Stimulated activated effector memory CD8-positive, alpha-beta T cell treated with anti-CD3 and anti-CD28 coated beads, Interleukin-12 subunit alpha, Interleukin-12 subunit beta, amount 100 ng/mL, for 72 hours (primary cell): ENCODE measurements at regions not wholly inside any gene's neighbourhood (a gene's known extent, or its start where the extent isn't known, plus 50 kb on each side); places are given as distances from the start of the nearest gene placed in this dataset.
"Not testable (repeated sequence)": the region's sequence is repeated elsewhere in the genome, so short reads cannot be mapped to it uniquely, and the experiment has no call there.

Experiments used
- ATAC-seq: fragments of 150-1000 bp; cut with Tn5 transposase; 2 replicates; pipeline ENCODE4 v1.10.0; 2021
- DNase-seq, 2 donors: peaks; one replicate each; pipeline ENCODE4 v3.0.0; 2021 to 2022; ENCODE audit warnings: low spot score in 2 of 2
- H3K27ac Mint-ChIP-seq: one replicate; pipeline ENCODE4 v1.8.0; 2022; ENCODE audit warnings: mild to moderate bottlenecking, mixed read lengths
- H3K36me3 Mint-ChIP-seq: one replicate; pipeline ENCODE4 v1.8.0; 2022; ENCODE audit warnings: mild to moderate bottlenecking, mixed read lengths
- H3K4me1 Mint-ChIP-seq: one replicate; pipeline ENCODE4 v1.8.0; 2022; ENCODE audit warnings: mixed read lengths
- H3K4me3 Mint-ChIP-seq: one replicate; pipeline ENCODE4 v1.8.0; 2022; ENCODE audit warnings: mild to moderate bottlenecking, mixed read lengths
- H3K9me3 Mint-ChIP-seq: one replicate; pipeline ENCODE4 v1.8.0; 2022; ENCODE audit warnings: mixed read lengths

DNA sequence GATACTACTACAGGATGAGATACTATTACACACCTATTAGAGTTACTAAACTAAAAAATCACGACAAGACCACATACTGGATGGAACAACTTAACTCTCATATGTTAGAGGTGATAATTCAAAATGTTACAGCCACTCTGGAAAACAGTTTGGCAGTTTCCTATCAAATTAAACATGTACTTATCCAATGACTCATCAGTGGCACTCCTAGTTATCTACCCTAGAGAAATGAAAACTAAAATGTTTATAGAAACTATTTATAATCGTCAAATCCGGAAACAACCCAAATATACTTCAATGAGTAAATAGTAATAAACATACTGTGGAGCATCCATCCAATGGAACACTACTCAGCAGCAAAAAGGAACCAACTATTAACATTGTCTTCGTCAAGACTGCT is 137.0 kb upstream of the RBBP8 start:
- H3K27ac Mint-ChIP-seq: no peak overlapping the region
- H3K36me3 Mint-ChIP-seq: no peaks in the 10 kb centered on the region
- no peaks in the 10 kb centered on the region for H3K9me3 Mint-ChIP-seq
- no peak overlapping the region for H3K4me3 Mint-ChIP-seq
- no peak for DNase-seq
- no peaks in the 10 kb centered on the region for H3K4me1 Mint-ChIP-seq
- no peak for ATAC-seq

DNA sequence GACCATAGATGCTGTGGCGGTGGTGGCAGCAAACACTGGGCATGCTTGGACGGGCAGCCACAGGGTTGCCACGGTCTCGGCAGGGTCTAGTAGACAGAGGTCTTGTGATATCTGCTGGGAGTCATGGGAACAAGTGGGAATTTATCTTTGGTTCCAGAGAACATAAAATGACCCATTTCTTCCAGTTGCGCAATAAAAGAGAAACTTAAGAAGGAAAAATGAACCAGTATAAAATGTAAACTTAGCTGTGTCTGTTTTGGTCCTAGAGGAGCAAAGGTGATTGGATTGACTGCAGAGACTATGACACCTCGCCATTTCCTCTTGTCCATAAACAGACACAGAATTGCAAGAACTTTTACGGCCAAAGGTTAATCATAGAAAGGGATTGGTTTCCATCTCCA is 132.6 kb upstream of the RBBP8 start:
- Mint-ChIP-seq H3K36me3 (no peaks in the 10 kb centered on the region), H3K9me3 (no peaks in the 10 kb centered on the region), H3K27ac (no peak overlapping the region), H3K4me3 (no peak overlapping the region), H3K4me1 (no peaks in the 10 kb centered on the region)
- DNase-seq (no peak), ATAC-seq (no peak)

DNA sequence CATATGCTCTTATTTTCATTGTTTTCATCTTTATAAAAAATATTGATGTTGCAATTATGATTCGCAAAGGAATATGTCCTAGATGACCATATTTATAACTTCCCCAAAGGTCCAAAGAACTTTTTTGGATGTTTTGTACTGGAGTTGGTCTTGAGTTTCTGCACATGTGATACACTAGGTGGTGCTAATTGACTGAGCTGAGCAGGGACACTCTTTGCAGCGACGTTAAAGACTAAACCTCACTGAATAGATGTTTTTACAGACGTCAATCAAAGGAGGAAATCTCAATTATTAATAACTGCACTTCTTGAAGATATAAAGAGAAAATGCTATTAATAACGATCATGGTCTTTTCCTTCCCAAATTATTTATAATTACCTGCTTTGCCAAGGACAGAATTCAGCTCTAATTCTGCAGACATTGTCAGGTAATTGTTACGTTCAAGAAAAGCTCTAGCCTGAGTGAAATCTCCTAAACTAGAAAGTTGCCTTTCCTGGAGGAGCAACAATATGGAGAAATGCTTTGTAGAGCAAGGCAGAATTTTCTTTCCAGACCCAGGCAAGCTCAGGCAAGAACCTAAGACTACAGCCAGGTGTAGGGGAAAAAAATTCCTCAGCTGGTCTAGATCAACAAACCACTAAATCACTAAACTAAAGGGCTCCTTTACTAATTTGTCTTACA is 119.3 kb upstream of the RBBP8 start:
- DNase-seq: no peak
- no peak for ATAC-seq
- H3K36me3 Mint-ChIP-seq: no peaks in the 10 kb centered on the region
- no peak overlapping the region for H3K4me3 Mint-ChIP-seq
- H3K9me3 Mint-ChIP-seq: no peaks in the 10 kb centered on the region
- no peak overlapping the region for H3K27ac Mint-ChIP-seq
- no peaks in the 10 kb centered on the region for H3K4me1 Mint-ChIP-seq

DNA sequence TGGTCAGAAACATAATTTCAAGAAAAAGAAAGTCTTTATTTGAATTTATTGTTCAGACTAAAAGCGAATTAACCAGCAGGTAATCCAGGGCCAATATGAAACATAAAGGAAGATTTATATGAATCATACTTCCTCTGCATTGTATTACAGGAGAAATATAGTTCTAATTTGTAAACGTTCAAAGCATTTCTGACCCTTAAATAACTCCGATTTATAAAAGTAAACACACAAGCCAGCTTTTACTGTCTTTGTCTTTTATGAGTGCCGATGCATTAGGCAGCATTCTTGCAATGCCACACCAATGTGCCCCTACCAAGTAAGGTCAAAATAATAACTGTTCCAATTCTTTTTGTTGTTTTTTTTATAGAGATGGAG is 118.8 kb upstream of the RBBP8 start:
- no peaks in the 10 kb centered on the region for H3K9me3 Mint-ChIP-seq

GRCh38 chr18:22816266-22817176 is 116.6 kb upstream of the RBBP8 start:
- DNase-seq (no peak), ATAC-seq (peak; percentile 47)
- H3K9me3 Mint-ChIP-seq: no peaks in the 10 kb centered on the region
- H3K27ac Mint-ChIP-seq: no peak overlapping the region
- no peaks in the 10 kb centered on the region for H3K36me3 Mint-ChIP-seq
- H3K4me1 Mint-ChIP-seq: no peaks in the 10 kb centered on the region
- no peak overlapping the region for H3K4me3 Mint-ChIP-seq

More for the DNA sequence above, 118.8 kb upstream of the RBBP8 start:
- no peak for DNase-seq
- Mint-ChIP-seq H3K4me3 (no peak overlapping the region), H3K4me1 (no peaks in the 10 kb centered on the region), H3K27ac (no peak overlapping the region), H3K36me3 (no peaks in the 10 kb centered on the region)
- no peak for ATAC-seq

DNA sequence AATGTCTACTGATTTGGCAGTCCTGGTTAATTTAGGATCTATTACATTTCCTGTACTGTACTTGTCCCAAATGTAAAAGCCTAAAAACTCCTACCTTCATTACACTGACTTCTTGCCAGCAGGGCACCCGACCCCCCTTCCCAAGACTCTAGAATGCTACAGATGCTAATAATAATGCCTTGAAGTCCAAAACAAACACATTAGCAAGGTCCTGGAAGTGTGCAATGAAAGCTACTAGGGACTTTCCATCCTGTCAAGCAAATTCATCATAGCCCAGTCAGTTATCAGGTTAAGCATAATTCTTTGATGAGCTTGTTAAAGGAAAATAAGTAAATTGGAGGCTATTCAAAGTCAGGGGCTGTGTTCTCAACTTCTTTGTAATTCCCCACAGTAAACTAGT is 115.3 kb upstream of the RBBP8 start:
- ATAC-seq: no peak
- DNase-seq: no peak
- Mint-ChIP-seq H3K27ac (no peak overlapping the region), H3K36me3 (no peaks in the 10 kb centered on the region), H3K4me1 (no peaks in the 10 kb centered on the region), H3K9me3 (no peaks in the 10 kb centered on the region), H3K4me3 (no peak overlapping the region)

DNA sequence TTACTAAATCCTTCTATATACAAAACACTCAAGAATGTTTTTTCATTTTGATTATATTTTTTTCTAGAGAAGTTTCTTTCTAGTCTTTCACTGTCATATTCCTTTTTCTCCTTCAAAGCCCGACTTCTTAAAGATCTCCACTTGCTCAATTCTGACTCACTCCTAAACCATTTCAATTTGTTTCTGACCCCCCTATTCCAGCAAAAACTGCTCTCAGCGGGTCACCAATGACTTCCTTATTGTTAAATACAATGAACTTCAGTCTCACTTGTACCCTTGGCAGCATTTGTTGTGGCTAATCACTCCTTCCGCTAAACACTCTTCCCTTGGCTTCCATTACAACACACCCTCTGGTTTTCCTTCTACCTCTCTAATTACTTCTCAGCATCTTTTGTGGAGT is 111.1 kb upstream of the RBBP8 start:
- Mint-ChIP-seq H3K27ac (no peak overlapping the region), H3K4me3 (no peak overlapping the region), H3K36me3 (no peaks in the 10 kb centered on the region), H3K4me1 (no peaks in the 10 kb centered on the region), H3K9me3 (no peaks in the 10 kb centered on the region)
- ATAC-seq (no peak), DNase-seq (no peak)

DNA sequence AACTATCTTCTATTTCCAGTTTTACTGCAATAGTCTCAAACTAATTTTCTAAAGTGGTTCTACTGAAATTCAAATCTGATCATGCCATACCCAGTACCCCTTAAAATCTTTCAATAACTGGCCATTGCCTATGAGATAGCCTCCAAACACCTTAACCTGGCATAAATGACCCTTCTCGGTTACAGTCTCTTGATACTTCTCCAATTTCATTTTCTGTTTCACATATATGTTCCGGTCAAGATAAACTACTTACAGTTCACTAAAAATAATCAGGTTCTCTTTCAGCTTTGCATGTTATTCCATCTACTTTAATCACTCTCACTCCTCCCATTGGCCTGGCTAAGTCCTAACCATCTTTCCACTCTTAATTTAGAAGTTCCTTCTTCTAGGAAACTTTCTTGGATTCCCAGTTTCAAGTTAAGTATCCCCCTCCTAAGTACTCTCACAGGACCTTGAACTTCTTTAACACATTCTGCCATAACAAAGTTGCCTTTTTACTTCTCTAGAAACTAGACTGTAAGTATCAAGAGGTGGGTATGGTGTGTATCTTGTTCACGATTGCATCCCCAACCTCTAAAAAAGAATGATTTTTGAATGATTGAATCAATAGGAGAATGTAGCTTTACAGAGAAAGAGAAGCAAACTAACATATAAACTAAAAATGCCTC is 110.2 kb upstream of the RBBP8 start:
- Mint-ChIP-seq H3K4me3 (no peak overlapping the region), H3K4me1 (no peaks in the 10 kb centered on the region), H3K9me3 (peaks cover 2% of the 10 kb centered on the region), H3K27ac (no peak overlapping the region), H3K36me3 (no peaks in the 10 kb centered on the region)
- DNase-seq: no peak
- no peak for ATAC-seq

- Mint-ChIP-seq H3K36me3 (no peaks in the 10 kb centered on the region), H3K4me3 (no peak overlapping the region), H3K4me1 (no peaks in the 10 kb centered on the region), H3K27ac (no peak overlapping the region), H3K9me3 (peaks cover 2% of the 10 kb centered on the region)
- ATAC-seq (no peak), DNase-seq (no peak)
Measured at GRCh38 chr18:22826726-22827125, 106.4 kb upstream of the RBBP8 start.

- ATAC-seq: no peak
- no peak overlapping the region for H3K27ac Mint-ChIP-seq
- H3K9me3 Mint-ChIP-seq: peaks cover 2% of the 10 kb centered on the region
- no peaks in the 10 kb centered on the region for H3K36me3 Mint-ChIP-seq
- no peak for DNase-seq
- no peaks in the 10 kb centered on the region for H3K4me1 Mint-ChIP-seq
- H3K4me3 Mint-ChIP-seq: no peak overlapping the region
Measured at GRCh38 chr18:22827216-22827615, 105.9 kb upstream of the RBBP8 start.

GRCh38 chr18:22827741-22828140 is 105.4 kb upstream of the RBBP8 start:
- no peak overlapping the region for H3K4me3 Mint-ChIP-seq
- no peaks in the 10 kb centered on the region for H3K4me1 Mint-ChIP-seq
- no peak overlapping the region for H3K27ac Mint-ChIP-seq
- peaks cover 2% of the 10 kb centered on the region for H3K9me3 Mint-ChIP-seq
- no peak for DNase-seq
- ATAC-seq: no peak
- no peaks in the 10 kb centered on the region for H3K36me3 Mint-ChIP-seq

DNA sequence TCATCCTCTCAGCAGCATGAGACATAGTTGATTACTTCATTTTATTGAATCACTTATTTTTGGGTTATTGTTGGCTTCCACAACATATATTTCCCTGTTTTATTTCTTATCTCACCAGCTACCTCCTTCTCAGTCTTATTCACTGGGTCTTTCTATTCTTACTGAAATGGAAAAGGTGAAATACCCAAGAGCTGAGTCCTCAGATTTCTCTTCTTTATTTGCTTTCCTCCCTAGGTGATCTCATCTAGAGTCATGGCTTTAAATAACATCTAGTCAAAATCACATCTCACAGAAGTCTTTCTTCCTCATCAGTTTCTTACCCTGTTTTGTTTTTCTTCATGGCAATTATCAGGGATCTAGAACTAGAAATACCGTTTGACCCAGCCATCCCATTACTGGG is 105.0 kb upstream of the RBBP8 start:
- DNase-seq: no peak
- peak; percentile 28 for ATAC-seq
- Mint-ChIP-seq H3K9me3 (peaks cover 2% of the 10 kb centered on the region), H3K4me3 (no peak overlapping the region), H3K27ac (no peak overlapping the region), H3K4me1 (no peaks in the 10 kb centered on the region), H3K36me3 (no peaks in the 10 kb centered on the region)

DNA sequence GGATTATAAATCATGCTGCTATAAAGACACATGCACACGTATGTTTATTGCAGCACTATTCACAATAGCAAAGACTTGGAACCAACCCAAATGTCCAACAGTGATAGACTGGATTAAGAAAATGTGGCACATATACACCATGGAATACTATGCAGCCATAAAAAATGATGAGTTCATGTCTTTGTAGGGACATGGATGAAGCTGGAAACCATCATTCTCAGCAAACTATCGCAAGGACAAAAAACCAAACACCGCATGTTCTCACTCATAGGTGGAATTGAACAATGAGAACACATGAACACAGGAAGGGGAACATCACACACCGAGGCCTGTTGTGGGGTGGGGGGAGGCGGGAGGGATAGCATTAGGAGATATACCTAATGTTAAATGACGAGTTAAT is 104.5 kb upstream of the RBBP8 start:
- not testable (repeated sequence) for H3K27ac Mint-ChIP-seq, ATAC-seq, H3K36me3 Mint-ChIP-seq, H3K9me3 Mint-ChIP-seq, H3K4me1 Mint-ChIP-seq, DNase-seq, H3K4me3 Mint-ChIP-seq

DNA sequence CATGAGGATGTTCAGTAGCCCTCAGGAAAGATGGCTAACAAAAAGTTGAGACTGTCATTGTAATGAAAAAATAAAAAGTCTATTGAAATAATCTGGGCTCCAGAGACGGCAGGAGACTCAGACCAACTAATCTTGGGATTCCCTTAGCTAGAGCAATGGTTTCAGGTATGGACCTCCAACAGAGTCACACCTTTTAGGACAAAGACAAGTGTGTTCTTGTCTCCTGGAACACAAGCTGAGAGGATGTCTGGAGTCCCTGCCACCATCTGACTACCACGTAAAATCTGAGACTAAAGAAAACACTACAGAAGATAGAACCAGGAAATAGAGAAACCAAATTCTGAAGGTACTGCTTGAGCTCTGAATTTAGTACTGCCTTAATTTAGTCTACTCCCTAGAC is 103.3 kb upstream of the RBBP8 start:
- Mint-ChIP-seq H3K9me3 (peaks cover 2% of the 10 kb centered on the region), H3K4me1 (no peaks in the 10 kb centered on the region), H3K36me3 (no peaks in the 10 kb centered on the region), H3K27ac (no peak overlapping the region), H3K4me3 (no peak overlapping the region)
- ATAC-seq (no peak), DNase-seq (no peak)

GRCh38 chr18:22830511-22830910 is 102.6 kb upstream of the RBBP8 start:
- no peaks in the 10 kb centered on the region for H3K36me3 Mint-ChIP-seq
- H3K9me3 Mint-ChIP-seq: peaks cover 2% of the 10 kb centered on the region
- DNase-seq (no peak), ATAC-seq (no peak)
- no peaks in the 10 kb centered on the region for H3K4me1 Mint-ChIP-seq
- H3K27ac Mint-ChIP-seq: no peak overlapping the region
- no peak overlapping the region for H3K4me3 Mint-ChIP-seq

DNA sequence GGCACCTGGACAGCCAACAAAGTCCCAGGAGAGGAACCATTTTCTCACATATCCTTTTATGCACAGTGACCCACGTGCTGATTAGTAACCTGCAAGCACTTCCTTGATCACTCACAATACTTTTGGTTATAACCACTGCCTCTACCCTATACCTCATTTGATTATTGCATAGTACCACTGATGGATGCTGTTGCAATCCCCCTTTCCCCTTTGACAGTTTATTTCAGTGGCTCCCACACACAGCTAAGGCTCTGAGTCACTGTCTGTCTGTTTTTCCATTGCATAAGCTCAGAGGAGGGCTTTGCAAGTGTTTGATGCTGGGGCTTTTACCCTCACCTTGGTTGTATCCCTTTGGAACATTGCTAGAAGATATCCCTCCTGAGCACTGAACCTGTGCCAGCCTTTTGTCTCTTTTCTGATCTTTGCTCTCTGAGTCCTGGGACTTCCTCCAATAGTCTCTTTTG is 101.7 kb upstream of the RBBP8 start:
- no peaks in the 10 kb centered on the region for H3K36me3 Mint-ChIP-seq
- peak; percentile 64 for ATAC-seq
- H3K4me3 Mint-ChIP-seq: no peak overlapping the region
- no peak overlapping the region for H3K27ac Mint-ChIP-seq
- no peaks in the 10 kb centered on the region for H3K4me1 Mint-ChIP-seq
- no peak for DNase-seq
- H3K9me3 Mint-ChIP-seq: peaks cover 2% of the 10 kb centered on the region
